AG10803 (cell line): ENCODE measurements at regions not wholly inside any gene's neighbourhood (a gene's known extent, or its start where the extent isn't known, plus 50 kb on each side); places are given as distances from the start of the nearest gene placed in this dataset.

Source experiments
- DNase-seq: peaks from one replicate; pipeline ENCODE4 v3.0.0; 2010; ENCODE audit warnings: low read depth
- H3K4me3 ChIP-seq: 2 replicates; pipeline ENCODE4 v1.5.1; 2011; ENCODE audit warnings: mild to moderate bottlenecking, low read length, control low read depth
- TF ChIP-seq, protein P1 (sequence below): conservative IDR thresholded peaks from 2 replicates; pipeline ENCODE4 v1.5.1; 2011; ENCODE audit warnings: mild to moderate bottlenecking, low read length, control low read depth, inconsistent platforms

DNA sequence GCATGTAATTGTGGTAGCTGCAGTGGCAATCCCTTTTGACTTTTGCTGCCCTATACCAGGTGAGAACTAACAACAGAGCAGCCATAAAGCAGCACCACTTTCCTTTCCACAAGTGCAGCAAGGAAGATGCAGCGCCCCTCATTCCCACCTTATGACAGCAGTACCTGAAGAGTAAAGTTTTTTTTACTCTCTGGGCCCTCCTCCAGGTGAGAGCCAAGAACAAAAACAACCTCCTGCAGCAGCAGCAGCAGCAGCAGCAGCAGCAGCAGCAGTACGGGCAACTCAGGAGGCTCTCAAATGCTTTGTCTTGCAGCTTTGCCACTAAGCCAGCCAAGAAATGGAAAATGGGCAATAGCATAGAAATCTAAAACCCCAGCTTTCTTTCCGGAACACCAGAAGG is 397.5 kb downstream of the FIGN start:
- TF ChIP-seq, protein P1, sequence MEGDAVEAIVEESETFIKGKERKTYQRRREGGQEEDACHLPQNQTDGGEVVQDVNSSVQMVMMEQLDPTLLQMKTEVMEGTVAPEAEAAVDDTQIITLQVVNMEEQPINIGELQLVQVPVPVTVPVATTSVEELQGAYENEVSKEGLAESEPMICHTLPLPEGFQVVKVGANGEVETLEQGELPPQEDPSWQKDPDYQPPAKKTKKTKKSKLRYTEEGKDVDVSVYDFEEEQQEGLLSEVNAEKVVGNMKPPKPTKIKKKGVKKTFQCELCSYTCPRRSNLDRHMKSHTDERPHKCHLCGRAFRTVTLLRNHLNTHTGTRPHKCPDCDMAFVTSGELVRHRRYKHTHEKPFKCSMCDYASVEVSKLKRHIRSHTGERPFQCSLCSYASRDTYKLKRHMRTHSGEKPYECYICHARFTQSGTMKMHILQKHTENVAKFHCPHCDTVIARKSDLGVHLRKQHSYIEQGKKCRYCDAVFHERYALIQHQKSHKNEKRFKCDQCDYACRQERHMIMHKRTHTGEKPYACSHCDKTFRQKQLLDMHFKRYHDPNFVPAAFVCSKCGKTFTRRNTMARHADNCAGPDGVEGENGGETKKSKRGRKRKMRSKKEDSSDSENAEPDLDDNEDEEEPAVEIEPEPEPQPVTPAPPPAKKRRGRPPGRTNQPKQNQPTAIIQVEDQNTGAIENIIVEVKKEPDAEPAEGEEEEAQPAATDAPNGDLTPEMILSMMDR = no peak
- DNase-seq = no peak
- H3K4me3 ChIP-seq = no peak overlapping the region

DNA sequence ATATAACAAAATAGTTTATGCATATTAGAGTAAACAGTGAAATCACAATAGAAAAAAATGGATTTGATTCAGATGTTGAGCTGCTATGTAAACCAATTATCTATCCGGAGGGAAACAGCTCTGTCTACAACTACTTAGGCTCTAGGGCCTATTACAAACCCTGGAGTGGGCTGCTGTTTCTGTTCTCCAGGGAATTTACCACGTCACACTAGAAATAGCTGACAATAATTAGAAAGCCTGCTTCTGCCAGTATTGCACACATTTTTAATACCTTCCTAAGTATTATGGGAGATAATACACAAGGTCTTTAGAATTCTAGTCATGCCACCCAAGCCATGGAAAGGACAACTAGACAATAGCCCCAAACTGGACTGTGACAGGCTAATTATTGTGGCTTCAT is 411.1 kb downstream of the FIGN start:
- H3K4me3 ChIP-seq = no peak overlapping the region
- no peak for DNase-seq
- TF ChIP-seq, protein P1 = no peak

DNA sequence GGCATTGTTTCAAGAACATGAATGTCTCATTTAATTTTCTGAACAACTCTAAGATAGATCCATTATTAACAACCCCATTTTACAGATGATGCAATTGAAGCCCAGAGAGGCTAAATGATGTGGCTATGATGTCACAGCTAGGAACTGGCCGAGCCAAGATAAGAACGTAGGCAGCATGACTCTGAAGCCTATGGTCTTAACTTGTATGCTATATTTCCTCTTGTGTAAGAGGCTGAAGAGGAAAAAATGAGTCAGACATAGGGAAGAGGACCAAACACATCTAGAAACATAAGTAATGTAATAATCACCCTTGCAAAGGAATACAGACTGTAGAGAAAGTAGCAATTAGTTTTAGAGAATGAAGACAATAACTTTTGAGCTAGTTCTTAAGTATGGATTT is 416.8 kb downstream of the FIGN start:
- DNase-seq = peak; percentile 2
- TF ChIP-seq, protein P1 = no peak
- no peak overlapping the region for H3K4me3 ChIP-seq

DNA sequence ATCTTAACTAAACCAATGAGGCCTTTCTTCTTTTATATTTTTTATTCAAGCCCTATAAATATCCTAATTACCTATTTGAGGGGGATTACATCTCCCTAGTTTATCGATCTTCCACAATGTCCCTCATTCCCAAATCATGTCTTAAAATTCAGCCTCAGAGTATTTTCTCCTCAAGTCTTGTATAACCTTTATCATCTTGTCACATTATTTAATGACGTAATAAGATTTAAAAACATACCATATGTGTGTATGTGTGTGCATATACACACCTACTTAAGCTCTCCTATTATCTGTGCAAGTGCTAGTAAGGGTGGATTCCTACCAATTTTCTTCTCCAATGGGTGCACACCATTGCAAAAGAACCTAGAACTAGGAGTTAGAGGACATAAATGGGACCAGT is 421.1 kb downstream of the FIGN start:
- TF ChIP-seq, protein P1 = no peak
- no peak overlapping the region for H3K4me3 ChIP-seq
- DNase-seq = no peak

DNA sequence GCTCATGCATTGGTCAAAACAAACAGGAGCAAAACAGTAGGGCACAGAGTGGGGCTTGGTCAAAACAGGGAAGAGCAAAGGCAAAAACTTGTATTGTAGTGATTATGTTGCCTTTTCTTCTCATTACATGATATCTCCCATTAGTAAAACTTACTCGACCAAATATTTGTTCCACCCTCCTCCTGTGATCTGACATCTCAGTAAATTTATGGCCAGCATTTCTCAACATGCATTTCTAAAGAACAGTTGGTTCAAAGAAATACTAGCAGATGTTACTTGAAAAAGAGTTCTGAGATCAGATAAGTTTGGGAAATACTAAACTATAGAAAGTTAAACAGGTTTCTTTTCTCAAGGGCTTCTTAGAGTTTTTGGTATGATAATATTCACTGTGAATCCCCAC is 423.1 kb downstream of the FIGN start:
- no peak overlapping the region for H3K4me3 ChIP-seq
- TF ChIP-seq, protein P1 = no peak
- DNase-seq = no peak

DNA sequence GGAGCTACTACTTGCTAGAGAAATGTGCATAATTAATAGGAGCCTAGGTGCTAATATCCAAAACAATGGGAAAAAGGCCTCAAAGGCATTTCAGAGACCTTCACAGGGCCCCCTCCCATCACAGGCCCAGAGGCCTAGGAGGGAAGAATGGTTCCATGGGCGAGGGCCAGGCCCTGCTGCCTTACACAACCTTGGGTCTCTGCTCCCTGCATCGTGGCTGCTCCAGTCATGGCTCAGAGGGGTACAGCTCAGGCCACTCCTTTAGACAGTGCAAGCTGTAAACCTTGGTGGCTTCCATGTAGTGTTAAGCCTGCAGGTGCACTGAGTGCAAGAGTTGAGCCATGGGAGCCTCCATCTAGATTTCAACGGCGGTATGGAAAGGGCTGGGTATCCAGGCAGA is 429.2 kb downstream of the FIGN start:
- no peak for DNase-seq
- TF ChIP-seq, protein P1 = no peak
- no peak overlapping the region for H3K4me3 ChIP-seq

DNA sequence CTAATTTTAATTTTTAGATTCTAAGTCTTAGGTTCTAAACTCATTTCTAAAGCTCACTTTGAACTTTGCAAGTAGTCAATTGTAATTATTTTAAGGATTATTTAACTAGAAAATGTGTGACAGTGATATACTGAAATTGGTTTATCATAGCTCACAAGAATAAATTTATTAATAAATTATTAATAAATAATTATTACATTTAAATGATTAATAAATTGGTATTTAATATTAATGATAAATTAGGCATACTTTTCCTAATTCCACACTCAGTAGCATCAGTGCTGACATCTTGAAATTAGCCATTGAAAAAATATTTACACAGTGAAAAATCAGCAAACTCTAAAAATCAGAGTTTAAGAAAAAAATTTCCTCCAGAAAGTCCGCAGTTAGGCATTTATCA is 433.7 kb downstream of the FIGN start:
- DNase-seq = no peak
- H3K4me3 ChIP-seq = no peak overlapping the region
- TF ChIP-seq, protein P1 = no peak
